K562 (cell line): ENCODE measurements at regions not wholly inside any gene's neighbourhood (a gene's known extent, or its start where the extent isn't known, plus 50 kb on each side); places are given as distances from the start of the nearest gene placed in this dataset.

Source experiments
- EP300 ChIP-seq: IDR thresholded peaks from 2 replicates; pipeline ENCODE4 v1.6.1; 2012; ENCODE audit warnings: low read length, improper control_type of control experiment
- JUN ChIP-seq, 2 experiments: sonication (generic) in 1 of 2; formaldehyde crosslinking in 1 of 2; IDR thresholded peaks; 2 replicates each; pipeline versions ENCODE4 v1.6.1 to v1.8.0; 2012 to 2022; ENCODE audit warnings: borderline replicate concordance in 2 of 2, mild to moderate bottlenecking in 2 of 2, improper control_type of control experiment in 1 of 2, low read depth in 1 of 2, low read length in 1 of 2, missing genetic modification reagents in 1 of 2
- NR2C1 ChIP-seq, 2 experiments: fragments of 450-650 bp; IDR thresholded peaks; 2 replicates each; pipeline ENCODE4 v1.6.1; 2017; ENCODE audit warnings: mild to moderate bottlenecking in 2 of 2, antibody characterized with exemption in 1 of 2, inconsistent platforms in 1 of 2, missing compliant biosample characterization in 1 of 2, missing genetic modification characterization in 1 of 2
- TF ChIP-seq, protein P1 (sequence below), 3 experiments: IDR thresholded peaks in 2 of 3; conservative IDR thresholded peaks in 1 of 3; 2 replicates each; pipeline ENCODE4 v1.5.1; 2011 to 2012; ENCODE audit warnings: low read length in 3 of 3, mild to moderate bottlenecking in 3 of 3, control low read depth in 2 of 3, improper control_type of control experiment in 1 of 3, inconsistent platforms in 1 of 3, low read depth in 1 of 3, mixed read lengths in 1 of 3, moderate library complexity in 1 of 3; ENCODE audit not compliant: insufficient read depth in 2 of 3

DNA sequence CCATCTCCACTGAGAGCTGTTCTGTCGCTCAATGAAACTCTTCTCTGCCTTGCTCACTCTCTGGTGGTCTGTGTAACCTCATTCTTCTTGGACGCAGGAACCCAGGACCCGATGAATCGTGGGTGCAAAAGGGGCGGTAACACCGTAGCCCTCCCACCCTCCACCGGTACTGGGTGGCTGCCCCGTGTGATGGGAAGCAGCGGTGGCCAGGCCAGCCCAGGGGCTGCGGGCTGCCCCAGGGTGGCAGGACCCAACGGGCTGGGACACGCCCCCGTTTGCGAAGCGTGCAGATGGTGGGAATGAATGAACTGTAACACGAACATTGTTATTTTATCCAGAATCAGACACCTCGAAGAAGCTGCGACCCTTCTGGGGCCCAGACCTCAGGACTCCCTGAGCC is 92.3 kb upstream of the BACE2 start:
- TF ChIP-seq NR2C1 (IDR thresholded peaks at IDR 0.05) (no peak), NR2C1 (tag; IDR thresholded peaks at IDR 0.05) (no peak), JUN (IDR thresholded peaks at IDR 0.05; ENCODE audit: borderline replicate concordance, low read depth, low read length) (no peak), JUN (CRISPR knock-in tag; IDR thresholded peaks at IDR 0.05; ENCODE audit: borderline replicate concordance) (no peak), EP300 (no peak)
- TF ChIP-seq, protein P1, sequence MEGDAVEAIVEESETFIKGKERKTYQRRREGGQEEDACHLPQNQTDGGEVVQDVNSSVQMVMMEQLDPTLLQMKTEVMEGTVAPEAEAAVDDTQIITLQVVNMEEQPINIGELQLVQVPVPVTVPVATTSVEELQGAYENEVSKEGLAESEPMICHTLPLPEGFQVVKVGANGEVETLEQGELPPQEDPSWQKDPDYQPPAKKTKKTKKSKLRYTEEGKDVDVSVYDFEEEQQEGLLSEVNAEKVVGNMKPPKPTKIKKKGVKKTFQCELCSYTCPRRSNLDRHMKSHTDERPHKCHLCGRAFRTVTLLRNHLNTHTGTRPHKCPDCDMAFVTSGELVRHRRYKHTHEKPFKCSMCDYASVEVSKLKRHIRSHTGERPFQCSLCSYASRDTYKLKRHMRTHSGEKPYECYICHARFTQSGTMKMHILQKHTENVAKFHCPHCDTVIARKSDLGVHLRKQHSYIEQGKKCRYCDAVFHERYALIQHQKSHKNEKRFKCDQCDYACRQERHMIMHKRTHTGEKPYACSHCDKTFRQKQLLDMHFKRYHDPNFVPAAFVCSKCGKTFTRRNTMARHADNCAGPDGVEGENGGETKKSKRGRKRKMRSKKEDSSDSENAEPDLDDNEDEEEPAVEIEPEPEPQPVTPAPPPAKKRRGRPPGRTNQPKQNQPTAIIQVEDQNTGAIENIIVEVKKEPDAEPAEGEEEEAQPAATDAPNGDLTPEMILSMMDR (IDR thresholded peaks at IDR 0.05 in 2 of 3, conservative IDR thresholded peaks at IDR 0.05 in 1 of 3; ENCODE audit: insufficient read depth in 2 of 3, low read depth in 1 of 3, low read length in 3 of 3): no peak
